GM23338 (cell line): ENCODE measurements at regions not wholly inside any gene's neighbourhood (a gene's known extent, or its start where the extent isn't known, plus 50 kb on each side); places are given as distances from the start of the nearest gene placed in this dataset.
"Not testable (repeated sequence)": the region's sequence is repeated elsewhere in the genome, so short reads cannot be mapped to it uniquely, and the experiment has no call there.

Experiments
- STAT1 ChIP-seq: IDR thresholded peaks from one replicate; pipeline ENCODE4 v1.6.1; 2016; ENCODE audit warnings: antibody characterized with exemption; ENCODE audit not compliant: unreplicated experiment
- TF ChIP-seq, protein P1 (sequence below), 2 experiments: fragments of 200-600 bp in 1 of 2; sonication (generic) in 1 of 2; conservative IDR thresholded peaks; 2 replicates each; pipeline versions ENCODE4 v1.5.1 to v1.6.1; 2016 to 2017; ENCODE audit warnings: antibody characterized with exemption in 2 of 2, low read depth in 2 of 2, mild to moderate bottlenecking in 2 of 2, moderate library complexity in 1 of 2

DNA sequence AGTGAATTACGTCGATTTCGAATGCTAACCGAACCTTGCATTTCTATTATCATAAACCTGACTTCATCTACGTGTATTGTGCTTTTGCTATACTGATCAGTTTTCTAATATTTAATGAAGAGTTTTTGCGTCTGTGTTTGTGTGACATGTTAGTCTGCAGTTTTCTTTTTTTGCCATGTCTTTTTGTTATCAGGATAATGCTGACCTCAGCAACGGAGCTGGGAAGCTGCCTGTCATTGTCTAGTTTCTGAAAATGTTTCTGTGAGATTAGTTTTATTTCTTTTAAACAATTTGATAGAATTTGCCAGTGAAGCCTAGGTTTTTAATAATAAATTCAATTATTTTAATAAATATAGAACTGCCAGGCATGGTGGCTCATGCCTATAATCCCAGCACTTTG is 139.3 kb downstream of the LAT start:
- TF ChIP-seq, protein P1, sequence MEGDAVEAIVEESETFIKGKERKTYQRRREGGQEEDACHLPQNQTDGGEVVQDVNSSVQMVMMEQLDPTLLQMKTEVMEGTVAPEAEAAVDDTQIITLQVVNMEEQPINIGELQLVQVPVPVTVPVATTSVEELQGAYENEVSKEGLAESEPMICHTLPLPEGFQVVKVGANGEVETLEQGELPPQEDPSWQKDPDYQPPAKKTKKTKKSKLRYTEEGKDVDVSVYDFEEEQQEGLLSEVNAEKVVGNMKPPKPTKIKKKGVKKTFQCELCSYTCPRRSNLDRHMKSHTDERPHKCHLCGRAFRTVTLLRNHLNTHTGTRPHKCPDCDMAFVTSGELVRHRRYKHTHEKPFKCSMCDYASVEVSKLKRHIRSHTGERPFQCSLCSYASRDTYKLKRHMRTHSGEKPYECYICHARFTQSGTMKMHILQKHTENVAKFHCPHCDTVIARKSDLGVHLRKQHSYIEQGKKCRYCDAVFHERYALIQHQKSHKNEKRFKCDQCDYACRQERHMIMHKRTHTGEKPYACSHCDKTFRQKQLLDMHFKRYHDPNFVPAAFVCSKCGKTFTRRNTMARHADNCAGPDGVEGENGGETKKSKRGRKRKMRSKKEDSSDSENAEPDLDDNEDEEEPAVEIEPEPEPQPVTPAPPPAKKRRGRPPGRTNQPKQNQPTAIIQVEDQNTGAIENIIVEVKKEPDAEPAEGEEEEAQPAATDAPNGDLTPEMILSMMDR (conservative IDR thresholded peaks at IDR 0.05; ENCODE audit: low read depth in 2 of 2), result not testable (repeated sequence)
- TF ChIP-seq STAT1, result not testable (repeated sequence)
